Osteoblast (primary cell): ENCODE measurements at regions not wholly inside any gene's neighbourhood (a gene's known extent, or its start where the extent isn't known, plus 50 kb on each side); places are given as distances from the start of the nearest gene placed in this dataset.

Experiments
- DNase-seq: peaks from one replicate; pipeline ENCODE4 v3.0.0; 2011; ENCODE audit warnings: low spot score, mixed read lengths; ENCODE audit not compliant: insufficient read length; ENCODE audit errors: missing footprints
- H2AFZ ChIP-seq: 2 replicates; pipeline ENCODE4 v1.6.0; 2011; ENCODE audit warnings: mild to moderate bottlenecking, low read length
- H3K27ac ChIP-seq: 2 replicates; pipeline ENCODE4 v1.5.1; 2011; ENCODE audit warnings: mild to moderate bottlenecking, low read depth, low read length, moderate library complexity
- H3K27me3 ChIP-seq: 2 replicates; pipeline ENCODE4 v1.6.0; 2012; ENCODE audit warnings: mild to moderate bottlenecking, control low read depth, inconsistent platforms, low read length, moderate library complexity; ENCODE audit not compliant: insufficient read depth
- H3K36me3 ChIP-seq: 2 replicates; pipeline ENCODE4 v1.5.1; 2011; ENCODE audit warnings: mild to moderate bottlenecking, low read length, control low read depth, moderate library complexity; ENCODE audit not compliant: insufficient read depth
- H3K4me1 ChIP-seq: 2 replicates; pipeline ENCODE4 v1.5.1; 2011; ENCODE audit warnings: mild to moderate bottlenecking, low read length, control low read depth, moderate library complexity; ENCODE audit not compliant: insufficient read depth
- H3K4me2 ChIP-seq: 2 replicates; pipeline ENCODE4 v1.6.0; 2011; ENCODE audit warnings: mild to moderate bottlenecking, low read length; ENCODE audit not compliant: insufficient read depth
- H3K4me3 ChIP-seq: fragments of 200-600 bp; sonication (generic); 3 replicates; pipeline ENCODE4 v1.5.1; 2012; ENCODE audit warnings: mild to moderate bottlenecking, low read length, inconsistent platforms; ENCODE audit not compliant: insufficient read depth
- H3K79me2 ChIP-seq: 2 replicates; pipeline ENCODE4 v1.6.0; 2012; ENCODE audit warnings: mild to moderate bottlenecking, low read length, control low read depth, inconsistent platforms; ENCODE audit not compliant: insufficient read depth
- H3K9me3 ChIP-seq: 2 replicates; pipeline ENCODE4 v1.5.1; 2011; ENCODE audit warnings: low read depth, low read length, control low read depth
- H4K20me1 ChIP-seq: 2 replicates; pipeline ENCODE4 v1.6.0; 2012; ENCODE audit warnings: mild to moderate bottlenecking, low read length, control low read depth; ENCODE audit not compliant: insufficient read depth
- TF ChIP-seq, protein P1 (sequence below): IDR thresholded peaks from 2 replicates; pipeline ENCODE4 v1.5.1; 2011; ENCODE audit warnings: mild to moderate bottlenecking, low read depth, low read length, moderate library complexity; ENCODE audit errors: extremely low read depth

DNA sequence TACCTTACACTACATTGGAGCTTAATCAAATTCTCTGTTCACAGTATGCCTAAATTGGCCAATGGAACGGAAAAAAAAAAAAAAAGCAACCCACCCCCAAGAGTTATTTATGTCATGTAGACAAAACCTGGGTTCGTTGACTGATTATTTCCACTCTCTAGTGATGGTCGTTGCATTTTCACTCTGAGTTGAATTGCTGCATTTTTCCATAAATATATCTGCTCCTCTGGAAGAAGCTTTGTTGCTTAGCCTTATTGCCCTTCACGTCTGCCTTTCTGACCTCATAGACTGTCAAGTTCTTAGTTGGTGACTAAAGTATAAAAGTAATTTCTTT lies 90.2 kb upstream of the RUNX1 start:
- Histone ChIP-seq H3K9me3 (no peaks in the 10 kb centered on the region), H3K79me2 (no peaks in the 10 kb centered on the region), H3K27me3 (no peaks in the 10 kb centered on the region), H2AFZ (no peak overlapping the region), H3K4me1 (peaks cover 25% of the 10 kb centered on the region), H3K4me2 (no peak overlapping the region), H3K4me3 (no peak overlapping the region), H3K27ac (peak overlapping the region; percentile 42), H3K36me3 (no peaks in the 10 kb centered on the region), H4K20me1 (no peaks in the 10 kb centered on the region)
- DNase-seq: no peak
- TF ChIP-seq, protein P1, sequence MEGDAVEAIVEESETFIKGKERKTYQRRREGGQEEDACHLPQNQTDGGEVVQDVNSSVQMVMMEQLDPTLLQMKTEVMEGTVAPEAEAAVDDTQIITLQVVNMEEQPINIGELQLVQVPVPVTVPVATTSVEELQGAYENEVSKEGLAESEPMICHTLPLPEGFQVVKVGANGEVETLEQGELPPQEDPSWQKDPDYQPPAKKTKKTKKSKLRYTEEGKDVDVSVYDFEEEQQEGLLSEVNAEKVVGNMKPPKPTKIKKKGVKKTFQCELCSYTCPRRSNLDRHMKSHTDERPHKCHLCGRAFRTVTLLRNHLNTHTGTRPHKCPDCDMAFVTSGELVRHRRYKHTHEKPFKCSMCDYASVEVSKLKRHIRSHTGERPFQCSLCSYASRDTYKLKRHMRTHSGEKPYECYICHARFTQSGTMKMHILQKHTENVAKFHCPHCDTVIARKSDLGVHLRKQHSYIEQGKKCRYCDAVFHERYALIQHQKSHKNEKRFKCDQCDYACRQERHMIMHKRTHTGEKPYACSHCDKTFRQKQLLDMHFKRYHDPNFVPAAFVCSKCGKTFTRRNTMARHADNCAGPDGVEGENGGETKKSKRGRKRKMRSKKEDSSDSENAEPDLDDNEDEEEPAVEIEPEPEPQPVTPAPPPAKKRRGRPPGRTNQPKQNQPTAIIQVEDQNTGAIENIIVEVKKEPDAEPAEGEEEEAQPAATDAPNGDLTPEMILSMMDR: no peak

DNA sequence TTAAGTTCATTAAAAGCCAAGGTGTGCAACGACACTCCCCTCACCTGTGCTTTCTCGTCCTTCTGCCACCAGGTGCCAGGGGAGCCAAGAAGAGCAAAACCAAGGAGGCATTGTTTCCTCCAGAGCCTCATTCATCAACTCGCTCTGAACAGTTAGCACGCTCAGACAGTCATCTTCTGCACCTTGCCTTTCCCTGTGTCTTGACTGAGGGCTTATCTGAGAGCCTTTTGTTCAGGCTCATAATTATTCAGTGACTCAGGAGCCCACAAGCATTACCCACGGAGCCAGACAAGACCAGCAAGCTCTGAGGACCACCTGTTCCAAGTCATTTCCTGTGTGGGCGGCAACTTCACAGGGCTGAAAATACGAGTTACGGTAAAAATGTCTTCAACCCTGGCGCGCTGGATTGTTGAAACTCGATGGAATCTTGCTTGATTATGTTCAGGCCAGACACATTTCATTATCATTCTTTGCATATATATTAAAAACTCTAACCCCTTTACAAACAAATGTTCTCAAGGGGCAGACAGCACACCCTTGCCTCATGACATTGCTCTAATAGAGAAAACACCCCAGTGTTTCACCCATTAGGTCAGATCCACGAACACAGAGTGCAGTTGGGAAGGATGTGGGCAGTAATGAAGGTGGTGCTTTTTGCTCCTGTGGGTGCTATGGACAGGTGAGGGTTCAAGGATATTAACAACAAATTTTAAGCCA lies 89.7 kb upstream of the RUNX1 start:
- no peaks in the 10 kb centered on the region for H3K27me3 ChIP-seq
- H4K20me1 ChIP-seq: no peaks in the 10 kb centered on the region
- TF ChIP-seq, protein P1: no peak
- peak overlapping the region; percentile 42 for H3K27ac ChIP-seq
- no peak overlapping the region for H2AFZ ChIP-seq
- H3K79me2 ChIP-seq: no peaks in the 10 kb centered on the region
- H3K36me3 ChIP-seq: no peaks in the 10 kb centered on the region
- peak; percentile 75 for DNase-seq
- H3K4me2 ChIP-seq: peak overlapping the region; percentile 14
- H3K9me3 ChIP-seq: no peaks in the 10 kb centered on the region
- H3K4me3 ChIP-seq: no peak overlapping the region
- H3K4me1 ChIP-seq: peaks cover 25% of the 10 kb centered on the region

- H3K9me3 ChIP-seq: no peaks in the 10 kb centered on the region
- peaks cover 25% of the 10 kb centered on the region for H3K4me1 ChIP-seq
- no peak overlapping the region for H3K4me3 ChIP-seq
- DNase-seq: peak; percentile 48
- H3K79me2 ChIP-seq: no peaks in the 10 kb centered on the region
- H3K4me2 ChIP-seq: no peak overlapping the region
- H3K36me3 ChIP-seq: no peaks in the 10 kb centered on the region
- no peaks in the 10 kb centered on the region for H3K27me3 ChIP-seq
- H2AFZ ChIP-seq: peak overlapping the region; percentile 77
- TF ChIP-seq, protein P1: no peak
- H4K20me1 ChIP-seq: no peaks in the 10 kb centered on the region
- H3K27ac ChIP-seq: no peak overlapping the region
These were observed 87.6 kb upstream of the RUNX1 start for GRCh38 chr21:35136586-35137219.

GRCh38 chr21:35136106-35136505 lies 87.0 kb upstream of the RUNX1 start:
- Histone ChIP-seq H3K4me1 (peaks cover 25% of the 10 kb centered on the region), H3K36me3 (no peaks in the 10 kb centered on the region), H3K4me3 (no peak overlapping the region), H3K4me2 (no peak overlapping the region), H3K27ac (no peak overlapping the region), H4K20me1 (no peaks in the 10 kb centered on the region), H2AFZ (no peak overlapping the region), H3K27me3 (no peaks in the 10 kb centered on the region), H3K79me2 (no peaks in the 10 kb centered on the region), H3K9me3 (no peaks in the 10 kb centered on the region)
- TF ChIP-seq, protein P1: no peak
- DNase-seq: no peak
